ENCODE measurements at regions not wholly inside any gene's neighbourhood (a gene's known extent, or its start where the extent isn't known, plus 50 kb on each side); places are given as distances from the start of the nearest gene placed in this dataset.

GRCh38 chr18:41734917-41735316 lies 220.1 kb upstream of the PIK3C3 start:
- TF ChIP-seq POLR2A (IDR thresholded peaks at IDR 0.05; ENCODE audit: low read depth, low read length) = no peak
- no peak for TF ChIP-seq TCF7 (IDR thresholded peaks at IDR 0.05; ENCODE audit: borderline replicate concordance)
- TF ChIP-seq, protein P1, sequence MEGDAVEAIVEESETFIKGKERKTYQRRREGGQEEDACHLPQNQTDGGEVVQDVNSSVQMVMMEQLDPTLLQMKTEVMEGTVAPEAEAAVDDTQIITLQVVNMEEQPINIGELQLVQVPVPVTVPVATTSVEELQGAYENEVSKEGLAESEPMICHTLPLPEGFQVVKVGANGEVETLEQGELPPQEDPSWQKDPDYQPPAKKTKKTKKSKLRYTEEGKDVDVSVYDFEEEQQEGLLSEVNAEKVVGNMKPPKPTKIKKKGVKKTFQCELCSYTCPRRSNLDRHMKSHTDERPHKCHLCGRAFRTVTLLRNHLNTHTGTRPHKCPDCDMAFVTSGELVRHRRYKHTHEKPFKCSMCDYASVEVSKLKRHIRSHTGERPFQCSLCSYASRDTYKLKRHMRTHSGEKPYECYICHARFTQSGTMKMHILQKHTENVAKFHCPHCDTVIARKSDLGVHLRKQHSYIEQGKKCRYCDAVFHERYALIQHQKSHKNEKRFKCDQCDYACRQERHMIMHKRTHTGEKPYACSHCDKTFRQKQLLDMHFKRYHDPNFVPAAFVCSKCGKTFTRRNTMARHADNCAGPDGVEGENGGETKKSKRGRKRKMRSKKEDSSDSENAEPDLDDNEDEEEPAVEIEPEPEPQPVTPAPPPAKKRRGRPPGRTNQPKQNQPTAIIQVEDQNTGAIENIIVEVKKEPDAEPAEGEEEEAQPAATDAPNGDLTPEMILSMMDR (IDR thresholded peaks at IDR 0.05 in 2 of 3, conservative IDR thresholded peaks at IDR 0.05 in 1 of 3; ENCODE audit: control insufficient read depth in 2 of 3, extremely low read depth in 1 of 3, insufficient read depth in 1 of 3, low read depth in 3 of 3, low read length in 3 of 3) = no peak
- TF ChIP-seq POU2F2 (IDR thresholded peaks at IDR 0.05; ENCODE audit: borderline replicate concordance, low read depth, low read length) = no peak
- no peak for TF ChIP-seq EZH2 (IDR thresholded peaks at IDR 0.05; ENCODE audit: borderline replicate concordance, control insufficient read depth, low read depth, low read length)
- TF ChIP-seq BHLHE40 (IDR thresholded peaks at IDR 0.05; ENCODE audit: borderline replicate concordance in 1 of 2, low read depth in 2 of 2, low read length in 1 of 2) = no peak
- TF ChIP-seq, protein P2, sequence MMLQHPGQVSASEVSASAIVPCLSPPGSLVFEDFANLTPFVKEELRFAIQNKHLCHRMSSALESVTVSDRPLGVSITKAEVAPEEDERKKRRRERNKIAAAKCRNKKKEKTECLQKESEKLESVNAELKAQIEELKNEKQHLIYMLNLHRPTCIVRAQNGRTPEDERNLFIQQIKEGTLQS (IDR thresholded peaks at IDR 0.05; ENCODE audit: borderline replicate concordance, extremely low read depth, low read depth, low read length) = no peak
- TF ChIP-seq SPI1 (IDR thresholded peaks at IDR 0.05; ENCODE audit: borderline replicate concordance, insufficient read depth, low read depth, low read length) = no peak
- TF ChIP-seq RBBP5 (conservative IDR thresholded peaks at IDR 0.05) = no peak
- TF ChIP-seq SP1 (IDR thresholded peaks at IDR 0.05; ENCODE audit: low read depth, low read length) = no peak
- TF ChIP-seq RFX5 (IDR thresholded peaks at IDR 0.05; ENCODE audit: low read depth, low read length) = no peak

Measured in GM12878 (cell line).